IMR-90 (cell line): ENCODE measurements at regions not wholly inside any gene's neighbourhood (a gene's known extent, or its start where the extent isn't known, plus 50 kb on each side); places are given as distances from the start of the nearest gene placed in this dataset.

ENCODE experiments used
- ATAC-seq: fragments of 200-7000 bp; cut with Tn5 transposase; 2 replicates; pipeline ENCODE4 v1.9.1; 2020; ENCODE audit warnings: low read depth, mild to moderate bottlenecking, moderate library complexity
- BruUV-seq: library from RNA; stranded (reverse); fragments of 400-500 nt; replicated peaks from 2 replicates; lab custom pipeline; 2021; lab: Mats Ljungman, UMichigan
- CTCF ChIA-PET: fragments of 300-600 bp; formaldehyde crosslinking; extraction: SDS; loops from one replicate; lab custom pipeline; 2021; ENCODE audit warnings: antibody characterized with exemption; lab: Yijun Ruan, JAX
- POLR2A ChIA-PET: fragments of 300-600 bp; sonication (Branson Sonifier 250); formaldehyde crosslinking; loops from one replicate; lab custom pipeline; 2022; ENCODE audit warnings: antibody characterized with exemption; ENCODE audit not compliant: unreplicated experiment; lab: Charles Lee
- DNase-seq: peaks from one replicate; pipeline ENCODE4 v3.0.0; 2013
- H2AFZ ChIP-seq: replicated peaks from 2 replicates; pipeline ENCODE3; 2013; ENCODE audit warnings: low read length, mild to moderate bottlenecking; ENCODE audit not compliant: poor library complexity
- H2AK5ac ChIP-seq: 2 replicates; pipeline ENCODE4 v1.6.1; 2013; ENCODE audit warnings: low read depth, low read length, inconsistent platforms
- H2AK9ac ChIP-seq: replicated peaks from 2 replicates; pipeline ENCODE3; 2013; ENCODE audit warnings: mild to moderate bottlenecking, low read depth, low read length, moderate library complexity; ENCODE audit not compliant: poor library complexity
- H2BK120ac ChIP-seq: 2 replicates; pipeline ENCODE4 v1.6.1; 2013; ENCODE audit warnings: low read depth, low read length, inconsistent platforms
- H2BK15ac ChIP-seq: 3 replicates; pipeline ENCODE4 v1.6.1; 2013; ENCODE audit warnings: low read depth, low read length, inconsistent platforms
- H2BK20ac ChIP-seq: 2 replicates; pipeline ENCODE4 v1.6.1; 2013; ENCODE audit warnings: low read depth, mild to moderate bottlenecking, inconsistent platforms, low read length, moderate library complexity
- H2BK5ac ChIP-seq: 2 replicates; pipeline ENCODE4 v1.6.1; 2013; ENCODE audit warnings: mild to moderate bottlenecking, low read depth, low read length, inconsistent platforms; ENCODE audit not compliant: poor library complexity, severe bottlenecking
- H3K14ac ChIP-seq: replicated peaks from 2 replicates; pipeline ENCODE4 v1.6.1; 2013; ENCODE audit warnings: low read depth, low read length, inconsistent platforms
- H3K18ac ChIP-seq: 2 replicates; pipeline ENCODE4 v1.6.1; 2013; ENCODE audit warnings: low read depth, low read length, control low read depth
- H3K23ac ChIP-seq: 2 replicates; pipeline ENCODE4 v1.6.1; 2013; ENCODE audit warnings: low read depth, low read length, inconsistent platforms
- H3K27ac ChIP-seq: 2 replicates; pipeline ENCODE4 v1.5.1; 2013; ENCODE audit warnings: mild to moderate bottlenecking, control low read depth, low read length; ENCODE audit not compliant: insufficient read depth
- H3K27me3 ChIP-seq: 2 replicates; pipeline ENCODE4 v1.6.1; 2013; ENCODE audit warnings: low read length; ENCODE audit not compliant: control insufficient read depth, insufficient read depth
- H3K36me3 ChIP-seq: 2 replicates; pipeline ENCODE4 v1.6.1; 2013; ENCODE audit warnings: low read length, mixed read lengths; ENCODE audit not compliant: control insufficient read depth, insufficient read depth
- H3K4ac ChIP-seq: 2 replicates; pipeline ENCODE4 v1.6.1; 2013; ENCODE audit warnings: low read depth, low read length, inconsistent platforms
- H3K4me1 ChIP-seq: 2 replicates; pipeline ENCODE4 v1.6.1; 2013; ENCODE audit warnings: low read length, mixed read lengths; ENCODE audit not compliant: control insufficient read depth, insufficient read depth
- H3K4me2 ChIP-seq: 2 replicates; pipeline ENCODE4 v1.6.1; 2013; ENCODE audit warnings: low read depth, mild to moderate bottlenecking, control low read depth, low read length, moderate library complexity
- H3K4me3 ChIP-seq: 2 replicates; pipeline ENCODE4 v1.5.1; 2013; ENCODE audit warnings: low read depth, mild to moderate bottlenecking, control low read depth, low read length, moderate library complexity; ENCODE audit not compliant: insufficient read depth
- H3K56ac ChIP-seq: 2 replicates; pipeline ENCODE4 v1.6.1; 2013; ENCODE audit warnings: low read length, inconsistent platforms; ENCODE audit not compliant: insufficient read depth; ENCODE audit errors: extremely low read depth
- H3K79me1 ChIP-seq, 2 experiments: 2 replicates each; pipeline ENCODE4 v1.6.1; 2013; ENCODE audit warnings: low read length in 2 of 2, inconsistent platforms in 1 of 2, low read depth in 1 of 2
- H3K9ac ChIP-seq: 2 replicates; pipeline ENCODE4 v1.6.1; 2013; ENCODE audit warnings: low read depth, low read length, control low read depth
- H3K9me1 ChIP-seq: 2 replicates; pipeline ENCODE4 v1.6.1; 2013; ENCODE audit warnings: low read length, inconsistent platforms; ENCODE audit not compliant: insufficient read depth
- H3K9me3 ChIP-seq: 2 replicates; pipeline ENCODE4 v1.6.1; 2013; ENCODE audit warnings: low read length; ENCODE audit not compliant: control insufficient read depth, insufficient read depth
- H4K20me1 ChIP-seq: 2 replicates; pipeline ENCODE4 v1.6.1; 2013; ENCODE audit warnings: low read length, inconsistent platforms; ENCODE audit not compliant: insufficient read depth
- H4K5ac ChIP-seq: 2 replicates; pipeline ENCODE4 v1.6.1; 2013; ENCODE audit warnings: mild to moderate bottlenecking, low read depth, low read length, control low read depth
- H4K8ac ChIP-seq, 2 experiments: 2 replicates each; pipeline ENCODE4 v1.6.1; 2013; ENCODE audit warnings: low read depth in 2 of 2, low read length in 2 of 2, control low read depth in 1 of 2, inconsistent platforms in 1 of 2
- H4K91ac ChIP-seq: 2 replicates; pipeline ENCODE4 v1.6.1; 2013; ENCODE audit warnings: low read depth, low read length, inconsistent platforms; ENCODE audit not compliant: insufficient read depth
- BHLHE40 ChIP-seq: fragments of 150-350 bp; IDR thresholded peaks from 2 replicates; pipeline ENCODE4 v1.6.1; 2016; ENCODE audit warnings: mild to moderate bottlenecking, low read depth, low read length
- CEBPB ChIP-seq: IDR thresholded peaks from 2 replicates; pipeline ENCODE4 v1.6.1; 2012; ENCODE audit warnings: low read depth, low read length, improper control_type of control experiment
- CHD1 ChIP-seq: IDR thresholded peaks from 2 replicates; pipeline ENCODE4 v1.6.1; 2012; ENCODE audit warnings: low read depth, low read length, improper control_type of control experiment
- CTCF ChIP-seq: conservative IDR thresholded peaks from 2 replicates; pipeline ENCODE4 v1.5.1; 2012; ENCODE audit warnings: mild to moderate bottlenecking, low read depth, low read length, improper control_type of control experiment
- ELK1 ChIP-seq: fragments of 150-350 bp; IDR thresholded peaks from 2 replicates; pipeline ENCODE4 v1.6.1; 2016; ENCODE audit warnings: low read depth, mild to moderate bottlenecking, low read length, moderate library complexity, borderline replicate concordance
- FOS ChIP-seq: fragments of 150-350 bp; IDR thresholded peaks from 2 replicates; pipeline ENCODE4 v1.6.1; 2016; ENCODE audit warnings: low read depth, low read length
- MAFK ChIP-seq: IDR thresholded peaks from 2 replicates; pipeline ENCODE4 v1.6.1; 2012; ENCODE audit warnings: low read depth, low read length, improper control_type of control experiment
- MAZ ChIP-seq: IDR thresholded peaks from 2 replicates; pipeline ENCODE4 v1.6.1; 2012; ENCODE audit warnings: low read depth, mild to moderate bottlenecking, low read length, improper control_type of control experiment, moderate library complexity, borderline replicate concordance
- MXI1 ChIP-seq: IDR thresholded peaks from 2 replicates; pipeline ENCODE4 v1.6.1; 2012; ENCODE audit warnings: low read depth, mild to moderate bottlenecking, low read length, moderate library complexity, borderline replicate concordance
- NFE2L2 ChIP-seq: fragments of 150-350 bp; IDR thresholded peaks from 2 replicates; pipeline ENCODE4 v1.6.1; 2016; ENCODE audit warnings: low read depth, mild to moderate bottlenecking, low read length
- POLR2A ChIP-seq: IDR thresholded peaks from 2 replicates; pipeline ENCODE4 v1.6.1; 2012; ENCODE audit warnings: mild to moderate bottlenecking, low read depth, low read length
- RAD21 ChIP-seq: IDR thresholded peaks from 2 replicates; pipeline ENCODE4 v1.6.1; 2012; ENCODE audit warnings: low read length, improper control_type of control experiment
- RCOR1 ChIP-seq: IDR thresholded peaks from 2 replicates; pipeline ENCODE4 v1.6.1; 2012; ENCODE audit warnings: mild to moderate bottlenecking, low read length, improper control_type of control experiment; ENCODE audit not compliant: insufficient replicate concordance
- RFX5 ChIP-seq: IDR thresholded peaks from 2 replicates; pipeline ENCODE4 v1.8.0; 2012; ENCODE audit warnings: low read depth, mild to moderate bottlenecking, low read length, moderate library complexity
- SMC3 ChIP-seq: fragments of 150-350 bp; IDR thresholded peaks from 2 replicates; pipeline ENCODE4 v1.6.1; 2016; ENCODE audit warnings: low read depth, mild to moderate bottlenecking, antibody characterized with exemption, low read length, moderate library complexity
- USF2 ChIP-seq: fragments of 150-350 bp; IDR thresholded peaks from 2 replicates; pipeline ENCODE4 v1.6.1; 2017; ENCODE audit warnings: mild to moderate bottlenecking, antibody characterized with exemption, low read length, low read depth
- WGBS, 2 experiments: methylation state at CpG; one replicate each; pipeline versions ENCODE4 v1.1.5 to v1.1.7; 2013; ENCODE audit warnings: missing lambda C conversion rate in 2 of 2; ENCODE audit not compliant: insufficient read length in 1 of 2; ENCODE audit errors: extremely low coverage in 2 of 2; 5-methylcytosine and 5-hydroxymethylcytosine counted together
- dilution Hi-C: fragments of 300-500 bp; cut with HindIII; formaldehyde crosslinking; loops from one replicate; pipeline ENCODE4 v1.14.3; 2018; ENCODE audit warnings: low sequenced_read_pairs; ENCODE audit not compliant: unreplicated experiment
- in situ Hi-C: fragments of 300-500 bp; cut with MboI; formaldehyde crosslinking; loops from 3 replicates; pipeline ENCODE4 v1.14.3; 2019; ENCODE audit warnings: low sequenced_read_pairs, inconsistent platforms, mixed read lengths
- intact Hi-C: fragments of 100-400 bp; cut with micrococcal nuclease; formaldehyde crosslinking; loops from 2 replicates; pipeline ENCODE4 v1.10.0; 2022

- Histone ChIP-seq H2AK5ac (no peak overlapping the region), H3K4ac (no peak overlapping the region), H3K9me3 (no peaks in the 10 kb centered on the region), H3K36me3 (no peaks in the 10 kb centered on the region), H4K20me1 (no peaks in the 10 kb centered on the region), H3K79me1 (no peaks in the 10 kb centered on the region), H2BK5ac (no peak overlapping the region), H3K27ac (no peak overlapping the region), H3K4me2 (no peak overlapping the region), H3K4me3 (no peak overlapping the region), H4K8ac (no peak overlapping the region), H3K18ac (no peak overlapping the region), H3K23ac (no peak overlapping the region), H3K4me1 (no peaks in the 10 kb centered on the region), H3K56ac (no peak overlapping the region), H3K9ac (no peak overlapping the region), H2AFZ (no peak overlapping the region), H2BK15ac (no peak overlapping the region), H2BK120ac (no peak overlapping the region), H2BK20ac (no peak overlapping the region), H3K14ac (no peak overlapping the region), H2AK9ac (no peak overlapping the region), H3K27me3 (peaks cover 8% of the 10 kb centered on the region), H3K9me1 (no peaks in the 10 kb centered on the region), H4K91ac (no peak overlapping the region), H4K5ac (no peak overlapping the region)
- no TSS peak for BruUV-seq
- WGBS, 2 experiments: 80% methylated on average over 1 of the region's 5 CpGs; no CpG with 5 or more reads in 1 of the 2 experiments
- no peak for ATAC-seq
- no peak for DNase-seq
- dilution Hi-C loops (no loop called here), intact Hi-C loops (no loop called here), in situ Hi-C loops (no loop called here)
- TF ChIP-seq FOS (no peak), RFX5 (no peak), RAD21 (no peak), NFE2L2 (no peak), MXI1 (no peak), RCOR1 (no peak), CEBPB (no peak), SMC3 (no peak), CTCF (no peak), USF2 (no peak), MAFK (no peak), POLR2A (no peak), BHLHE40 (no peak), CHD1 (no peak), MAZ (no peak), ELK1 (no peak)
- CTCF ChIA-PET: no interaction called here
- POLR2A ChIA-PET: interaction anchor here (0.6 kb wide), 1 partner anchor 13 kb away, joined by 3 read pairs; no protein-coding TSS in a partner anchor
Observed at GRCh38 chr4:108450236-108450898, 170.0 kb upstream of the RPL34 start.
